ENCODE measurements at regions not wholly inside any gene's neighbourhood (a gene's known extent, or its start where the extent isn't known, plus 50 kb on each side); places are given as distances from the start of the nearest gene placed in this dataset.

DNA sequence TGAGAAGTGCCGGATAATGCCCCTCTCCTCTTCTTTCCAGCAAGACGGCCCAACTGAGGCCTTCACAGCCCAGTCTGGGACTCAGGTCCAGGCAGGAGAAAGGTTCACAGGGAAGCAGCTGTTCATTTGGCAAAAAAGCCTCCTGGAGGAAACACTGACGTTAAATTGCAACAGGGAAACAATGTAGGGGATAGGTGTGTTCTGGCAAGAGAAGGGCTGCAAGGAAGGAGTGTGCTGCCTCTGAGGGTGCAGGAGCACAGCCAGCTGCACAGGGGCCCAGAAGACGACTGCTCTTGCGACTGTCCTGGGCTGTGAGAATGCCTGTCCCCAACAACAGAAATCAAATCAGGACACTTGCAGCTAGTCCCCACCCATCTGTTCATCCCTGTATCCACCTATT lies 70.6 kb upstream of the PMEPA1 start:
- Histone ChIP-seq H3K9me2 (replicated peaks; ENCODE audit: low read length) (no peaks in the 10 kb centered on the region), H2AFZ (ENCODE audit: low read length) (no peak overlapping the region), H3K4me2 (ENCODE audit: low read length) (no peak overlapping the region), H3K4me3 (ENCODE audit: low read length) (no peak overlapping the region), H3K27me3 (ENCODE audit: low read length) (no peaks in the 10 kb centered on the region), H3K27ac (ENCODE audit: low read length) (no peak overlapping the region), H3K9ac (ENCODE audit: low read length) (no peak overlapping the region), H4K20me1 (ENCODE audit: low read length) (no peaks in the 10 kb centered on the region), H3F3A (ENCODE audit: low read length, unreplicated experiment) (no peaks in the 10 kb centered on the region), H3K36me3 (ENCODE audit: low read depth, low read length) (no peaks in the 10 kb centered on the region), H3K9me3 (ENCODE audit: low read length) (no peaks in the 10 kb centered on the region), H3K4me1 (ENCODE audit: insufficient read depth, low read length) (peaks cover 17% of the 10 kb centered on the region), H3K79me2 (ENCODE audit: low read length) (no peaks in the 10 kb centered on the region)
- BruUV-seq (replicated peaks) = no TSS peak
- intact Hi-C loops (cut with micrococcal nuclease) = no loop called here
- TF ChIP-seq EZH2phosphoT487 (IDR thresholded peaks at IDR 0.05; ENCODE audit: borderline replicate concordance, low read length) = no peak
- no peak for TF ChIP-seq EZH2 (IDR thresholded peaks at IDR 0.05; ENCODE audit: low read length, unreplicated experiment)
- TF ChIP-seq, protein P1, sequence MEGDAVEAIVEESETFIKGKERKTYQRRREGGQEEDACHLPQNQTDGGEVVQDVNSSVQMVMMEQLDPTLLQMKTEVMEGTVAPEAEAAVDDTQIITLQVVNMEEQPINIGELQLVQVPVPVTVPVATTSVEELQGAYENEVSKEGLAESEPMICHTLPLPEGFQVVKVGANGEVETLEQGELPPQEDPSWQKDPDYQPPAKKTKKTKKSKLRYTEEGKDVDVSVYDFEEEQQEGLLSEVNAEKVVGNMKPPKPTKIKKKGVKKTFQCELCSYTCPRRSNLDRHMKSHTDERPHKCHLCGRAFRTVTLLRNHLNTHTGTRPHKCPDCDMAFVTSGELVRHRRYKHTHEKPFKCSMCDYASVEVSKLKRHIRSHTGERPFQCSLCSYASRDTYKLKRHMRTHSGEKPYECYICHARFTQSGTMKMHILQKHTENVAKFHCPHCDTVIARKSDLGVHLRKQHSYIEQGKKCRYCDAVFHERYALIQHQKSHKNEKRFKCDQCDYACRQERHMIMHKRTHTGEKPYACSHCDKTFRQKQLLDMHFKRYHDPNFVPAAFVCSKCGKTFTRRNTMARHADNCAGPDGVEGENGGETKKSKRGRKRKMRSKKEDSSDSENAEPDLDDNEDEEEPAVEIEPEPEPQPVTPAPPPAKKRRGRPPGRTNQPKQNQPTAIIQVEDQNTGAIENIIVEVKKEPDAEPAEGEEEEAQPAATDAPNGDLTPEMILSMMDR (conservative IDR thresholded peaks at IDR 0.05; ENCODE audit: low read depth, low read length) = no peak
- POLR2A ChIA-PET (ENCODE audit: unreplicated experiment) = no interaction called here
- CTCF ChIA-PET = no interaction called here
- DNase-seq (no peak), ATAC-seq (no peak)

DNA sequence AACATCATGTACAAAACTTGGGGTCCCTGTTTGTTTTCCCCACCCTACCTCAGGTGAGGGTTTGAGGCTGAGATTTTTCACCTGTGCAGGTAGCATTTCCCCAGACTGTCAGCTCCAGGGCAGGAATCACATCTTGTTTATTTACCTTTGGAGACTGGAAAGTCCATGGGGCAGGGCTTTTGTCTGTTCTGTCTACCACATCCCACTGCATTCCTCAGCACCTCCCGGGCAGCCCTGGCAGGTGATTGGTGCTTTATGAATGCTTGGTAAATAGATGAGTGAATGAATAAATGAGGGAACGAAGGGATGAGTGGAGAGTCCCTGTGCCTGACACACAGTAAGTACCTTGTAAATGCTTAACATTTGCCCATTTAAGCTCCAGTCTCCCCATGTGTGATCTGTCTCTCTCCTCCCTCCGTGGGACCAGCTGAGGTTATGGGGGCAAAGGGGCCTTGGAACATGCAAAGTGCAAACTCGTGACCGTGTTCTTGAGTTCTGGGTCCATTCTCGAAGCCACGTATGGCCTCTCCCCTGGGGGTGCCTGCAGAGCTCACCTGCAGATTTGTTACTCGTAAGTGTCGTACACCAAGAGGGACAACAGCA lies 69.7 kb upstream of the PMEPA1 start:
- no TSS peak for BruUV-seq (replicated peaks)
- H3K9ac ChIP-seq (ENCODE audit: low read length) = no peak overlapping the region
- CTCF ChIA-PET = no interaction called here
- no peak overlapping the region for H2AFZ ChIP-seq (ENCODE audit: low read length)
- H3K27ac ChIP-seq (ENCODE audit: low read length) = no peak overlapping the region
- H3K4me3 ChIP-seq (ENCODE audit: low read length) = no peak overlapping the region
- POLR2A ChIA-PET (ENCODE audit: unreplicated experiment) = no interaction called here
- no peaks in the 10 kb centered on the region for H4K20me1 ChIP-seq (ENCODE audit: low read length)
- intact Hi-C loops (cut with micrococcal nuclease) = no loop called here
- no peaks in the 10 kb centered on the region for H3K9me2 ChIP-seq (replicated peaks; ENCODE audit: low read length)
- peak overlapping the region; percentile 17; the same call in 1 of the 2 replicates for H3K4me2 ChIP-seq (ENCODE audit: low read length)
- no peaks in the 10 kb centered on the region for H3K36me3 ChIP-seq (ENCODE audit: low read depth, low read length)
- DNase-seq (peak; percentile 88), ATAC-seq (peak; percentile 58)
- H3K27me3 ChIP-seq (ENCODE audit: low read length) = no peaks in the 10 kb centered on the region
- H3K79me2 ChIP-seq (ENCODE audit: low read length) = no peaks in the 10 kb centered on the region
- peaks cover 17% of the 10 kb centered on the region for H3K4me1 ChIP-seq (ENCODE audit: insufficient read depth, low read length)
- no peaks in the 10 kb centered on the region for H3F3A ChIP-seq (ENCODE audit: low read length, unreplicated experiment)
- no peaks in the 10 kb centered on the region for H3K9me3 ChIP-seq (ENCODE audit: low read length)
- TF ChIP-seq EZH2 (IDR thresholded peaks at IDR 0.05; ENCODE audit: low read length, unreplicated experiment) (no peak), EZH2phosphoT487 (IDR thresholded peaks at IDR 0.05; ENCODE audit: borderline replicate concordance, low read length) (no peak)
- TF ChIP-seq, protein P1 (conservative IDR thresholded peaks at IDR 0.05; ENCODE audit: low read depth, low read length) = no peak

DNA sequence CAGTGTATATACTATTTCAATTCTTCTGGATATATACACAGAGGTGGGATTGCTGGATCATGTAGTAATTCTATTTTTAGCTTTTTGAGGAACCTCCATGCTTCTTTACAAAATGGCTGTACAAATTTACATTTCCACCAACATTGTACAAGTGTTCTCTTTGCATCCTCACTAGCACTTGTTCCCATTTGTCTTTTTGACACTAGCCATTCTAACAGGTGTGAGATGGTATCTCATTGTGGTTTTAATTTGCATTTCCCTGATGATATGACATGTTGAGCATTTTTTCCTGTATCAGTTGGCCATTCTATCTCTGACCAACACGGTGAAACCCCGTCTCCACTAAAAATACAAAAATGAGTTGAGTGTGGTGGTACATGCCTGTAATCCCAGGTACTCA lies 68.1 kb upstream of the PMEPA1 start:
- Histone ChIP-seq H3K36me3 (ENCODE audit: low read depth, low read length) (no peaks in the 10 kb centered on the region), H3K9me2 (replicated peaks; ENCODE audit: low read length) (no peaks in the 10 kb centered on the region), H3K9ac (ENCODE audit: low read length) (no peak overlapping the region), H3K4me2 (ENCODE audit: low read length) (no peak overlapping the region), H3K4me3 (ENCODE audit: low read length) (no peak overlapping the region), H3K79me2 (ENCODE audit: low read length) (no peaks in the 10 kb centered on the region), H3K27ac (ENCODE audit: low read length) (no peak overlapping the region), H3F3A (ENCODE audit: low read length, unreplicated experiment) (no peaks in the 10 kb centered on the region), H3K9me3 (ENCODE audit: low read length) (no peaks in the 10 kb centered on the region), H3K27me3 (ENCODE audit: low read length) (no peaks in the 10 kb centered on the region), H4K20me1 (ENCODE audit: low read length) (no peaks in the 10 kb centered on the region), H3K4me1 (ENCODE audit: insufficient read depth, low read length) (peaks cover 24% of the 10 kb centered on the region), H2AFZ (ENCODE audit: low read length) (no peak overlapping the region)
- no peak for DNase-seq
- intact Hi-C loops (cut with micrococcal nuclease) = no loop called here
- no peak for ATAC-seq
- TF ChIP-seq, protein P1 (conservative IDR thresholded peaks at IDR 0.05; ENCODE audit: low read depth, low read length) = no peak
- TF ChIP-seq EZH2 (IDR thresholded peaks at IDR 0.05; ENCODE audit: low read length, unreplicated experiment) (no peak), EZH2phosphoT487 (IDR thresholded peaks at IDR 0.05; ENCODE audit: borderline replicate concordance, low read length) (no peak)
- no TSS peak for BruUV-seq (replicated peaks)
- CTCF ChIA-PET = no interaction called here
- POLR2A ChIA-PET (ENCODE audit: unreplicated experiment) = no interaction called here
